Sigmoid colon (tissue), 6 donors: ENCODE measurements at regions not wholly inside any gene's neighbourhood (a gene's known extent, or its start where the extent isn't known, plus 50 kb on each side); places are given as distances from the start of the nearest gene placed in this dataset.

Experiments
- DNase-seq: peaks from one replicate; pipeline ENCODE4 v3.0.0-alpha.2; 2019
- H3K27ac ChIP-seq, 4 donors: fragments of 200-600 bp; sonication (generic); one replicate each; pipeline ENCODE4 v1.5.1; 2016 to 2019; ENCODE audit warnings: mild to moderate bottlenecking in 1 of 4
- H3K27me3 ChIP-seq, 3 donors: fragments of 200-600 bp; sonication (generic); one replicate each; pipeline ENCODE4 v1.5.1; 2019; ENCODE audit warnings: mild to moderate bottlenecking in 1 of 3
- H3K36me3 ChIP-seq, 4 donors: fragments of 200-600 bp; sonication (generic); one replicate each; pipeline ENCODE4 v1.5.1; 2016 to 2019
- H3K4me1 ChIP-seq, 4 donors: fragments of 200-600 bp; sonication (generic); one replicate each; pipeline ENCODE4 v1.5.1; 2017 to 2019
- H3K4me3 ChIP-seq, 4 donors: fragments of 200-600 bp; sonication (generic); one replicate each; pipeline ENCODE4 v1.5.1; 2017 to 2019; ENCODE audit warnings: mild to moderate bottlenecking in 2 of 4, moderate library complexity in 1 of 4
- H3K9me3 ChIP-seq, 4 donors: fragments of 200-600 bp in 3 of 4; sonication (generic) in 3 of 4; one replicate each; pipeline versions ENCODE4 v1.5.1 to v1.6.1; 2013 to 2019
- EP300 ChIP-seq, 4 donors: sonication (generic); formaldehyde crosslinking; IDR thresholded peaks; one replicate each; pipeline ENCODE4 v1.6.1; 2017; ENCODE audit warnings: antibody characterized with exemption in 4 of 4
- POLR2A ChIP-seq, 2 donors: fragments of 450-650 bp; IDR thresholded peaks; one replicate each; pipeline ENCODE4 v1.6.1; 2016; ENCODE audit warnings: antibody characterized with exemption in 2 of 2, mild to moderate bottlenecking in 2 of 2, moderate library complexity in 2 of 2
- POLR2AphosphoS5 ChIP-seq, 4 donors: sonication (generic); formaldehyde crosslinking; IDR thresholded peaks; one replicate each; pipeline ENCODE4 v1.6.1; 2017; ENCODE audit warnings: antibody characterized with exemption in 4 of 4
- WGBS, 2 donors: extraction: QIAGEN DNeasy Blood & Tissue Kit; methylation state at CpG; one replicate each; pipeline ENCODE4 v1.1.7; 2013; 5-methylcytosine and 5-hydroxymethylcytosine counted together
- intact Hi-C: fragments of 100-400 bp; cut with DNase I; formaldehyde crosslinking; loops from one replicate; pipeline ENCODE4 v1.15.1; 2023
- TF ChIP-seq, protein P1 (sequence below), 4 experiments: fragments of 450-650 bp in 3 of 4; fragments of 200-600 bp in 1 of 4; IDR thresholded peaks; one replicate each; pipeline ENCODE4 v1.5.1; 2016 to 2019; ENCODE audit warnings: antibody characterized with exemption in 4 of 4, mild to moderate bottlenecking in 3 of 4, moderate library complexity in 2 of 4
- donor health status: healthy with polysubstance abuse.
- donor health status: healthy.

DNA sequence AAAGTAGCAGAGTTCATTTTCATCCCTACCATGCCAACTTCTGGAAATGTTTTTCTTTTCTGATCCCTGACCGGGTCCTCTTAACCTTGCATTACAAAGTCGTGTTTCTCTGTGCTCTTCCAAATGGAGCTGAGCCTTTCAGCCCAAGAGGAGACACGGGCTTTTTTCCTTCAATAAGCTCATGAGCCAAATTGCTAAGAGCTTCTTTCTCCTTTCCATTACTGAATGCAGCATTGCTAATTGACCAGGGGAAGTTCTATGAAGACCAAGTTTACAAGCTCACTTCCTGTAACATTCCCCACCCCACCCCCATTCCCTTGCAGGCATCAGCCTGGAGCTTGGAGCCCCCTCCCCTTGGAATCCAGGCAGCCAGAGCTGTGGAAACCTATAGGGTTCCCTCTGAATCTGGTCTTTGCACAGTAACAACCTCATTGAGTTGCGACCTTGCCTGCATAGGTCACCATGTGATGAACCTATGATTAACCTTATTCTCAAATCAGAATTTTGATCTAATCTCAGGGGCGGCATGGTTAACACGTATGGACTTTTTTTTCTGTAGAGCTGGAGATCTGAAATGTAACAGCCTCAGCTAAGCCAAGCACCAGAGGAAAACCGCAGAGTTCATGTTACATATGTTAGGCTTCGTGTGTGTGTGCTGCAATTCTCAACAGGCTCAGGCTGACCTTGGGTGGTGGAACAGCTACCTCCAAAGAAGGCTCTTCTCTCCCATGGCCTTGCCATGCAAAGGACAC, 395.7 kb upstream of the ZNF462 start:
- WGBS, 2 donors, result 64 to 71% methylated on average over 8 of the region's 8 CpGs
- Histone ChIP-seq H3K4me1 (no peaks in the 10 kb centered on the region), H3K27ac (no peak overlapping the region), H3K4me3 (no peak overlapping the region), H3K36me3 (no peaks in the 10 kb centered on the region), H3K27me3 (no peaks in the 10 kb centered on the region), H3K9me3 (peaks cover 0 to 6% (median 1%) of the 10 kb centered on the region in 4 donors)
- DNase-seq, result no peak
- TF ChIP-seq, protein P1, sequence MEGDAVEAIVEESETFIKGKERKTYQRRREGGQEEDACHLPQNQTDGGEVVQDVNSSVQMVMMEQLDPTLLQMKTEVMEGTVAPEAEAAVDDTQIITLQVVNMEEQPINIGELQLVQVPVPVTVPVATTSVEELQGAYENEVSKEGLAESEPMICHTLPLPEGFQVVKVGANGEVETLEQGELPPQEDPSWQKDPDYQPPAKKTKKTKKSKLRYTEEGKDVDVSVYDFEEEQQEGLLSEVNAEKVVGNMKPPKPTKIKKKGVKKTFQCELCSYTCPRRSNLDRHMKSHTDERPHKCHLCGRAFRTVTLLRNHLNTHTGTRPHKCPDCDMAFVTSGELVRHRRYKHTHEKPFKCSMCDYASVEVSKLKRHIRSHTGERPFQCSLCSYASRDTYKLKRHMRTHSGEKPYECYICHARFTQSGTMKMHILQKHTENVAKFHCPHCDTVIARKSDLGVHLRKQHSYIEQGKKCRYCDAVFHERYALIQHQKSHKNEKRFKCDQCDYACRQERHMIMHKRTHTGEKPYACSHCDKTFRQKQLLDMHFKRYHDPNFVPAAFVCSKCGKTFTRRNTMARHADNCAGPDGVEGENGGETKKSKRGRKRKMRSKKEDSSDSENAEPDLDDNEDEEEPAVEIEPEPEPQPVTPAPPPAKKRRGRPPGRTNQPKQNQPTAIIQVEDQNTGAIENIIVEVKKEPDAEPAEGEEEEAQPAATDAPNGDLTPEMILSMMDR (IDR thresholded peaks at IDR 0.05), result no peak
- no peak for TF ChIP-seq EP300 (IDR thresholded peaks at IDR 0.05)
- no peak for TF ChIP-seq POLR2AphosphoS5 (IDR thresholded peaks at IDR 0.05)
- TF ChIP-seq POLR2A (IDR thresholded peaks at IDR 0.05), result no peak
- intact Hi-C loops, result no loop called here

DNA sequence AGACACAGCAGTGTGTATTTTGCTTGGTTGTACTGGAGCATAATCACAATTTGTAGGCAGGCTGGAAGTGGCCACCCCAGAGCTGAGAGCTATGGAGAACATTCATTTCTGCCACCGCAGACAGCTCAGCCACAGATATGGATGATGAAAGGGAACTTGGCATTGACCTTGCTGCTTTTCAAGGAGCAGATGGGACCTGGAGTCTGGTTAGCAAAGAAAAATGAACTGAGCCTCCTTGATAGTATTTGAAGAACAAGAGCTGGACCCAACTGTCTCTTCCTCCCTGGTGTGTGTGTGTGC, 395.2 kb upstream of the ZNF462 start:
- Histone ChIP-seq H3K36me3 (no peaks in the 10 kb centered on the region), H3K9me3 (peaks cover 0 to 6% (median 1%) of the 10 kb centered on the region in 4 donors), H3K27ac (no peak overlapping the region), H3K4me3 (no peak overlapping the region), H3K27me3 (no peaks in the 10 kb centered on the region), H3K4me1 (no peaks in the 10 kb centered on the region)
- WGBS, 2 donors, result 85 to 86% methylated on average over 1 of the region's 1 CpG
- TF ChIP-seq POLR2A (IDR thresholded peaks at IDR 0.05), result no peak
- TF ChIP-seq EP300 (IDR thresholded peaks at IDR 0.05), result no peak
- TF ChIP-seq, protein P1 (IDR thresholded peaks at IDR 0.05), result no peak
- no peak for TF ChIP-seq POLR2AphosphoS5 (IDR thresholded peaks at IDR 0.05)
- no peak for DNase-seq
- intact Hi-C loops, result no loop called here

DNA sequence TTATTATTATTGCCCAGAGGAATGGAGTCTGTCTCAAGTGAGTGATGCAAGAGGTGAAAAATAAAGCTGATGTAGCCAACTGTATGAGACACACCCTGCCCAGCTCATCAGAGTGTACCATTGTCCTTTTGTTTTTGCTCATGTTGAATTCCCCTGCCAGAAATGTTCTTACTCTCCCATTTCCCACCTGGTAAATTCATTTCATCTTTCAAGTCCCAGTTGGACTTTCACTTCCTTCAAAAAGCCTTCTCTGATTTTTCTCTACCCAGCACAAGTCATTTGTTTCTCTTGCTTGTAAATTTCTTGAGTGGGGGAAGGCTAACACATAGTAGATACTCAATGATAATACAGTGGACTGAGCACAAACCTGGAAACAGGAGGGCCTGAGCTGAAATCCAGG, 394.5 kb upstream of the ZNF462 start:
- no peaks in the 10 kb centered on the region for H3K4me1 ChIP-seq
- H3K36me3 ChIP-seq, result no peaks in the 10 kb centered on the region
- peaks cover 0 to 6% (median 1%) of the 10 kb centered on the region in 4 donors for H3K9me3 ChIP-seq
- H3K27ac ChIP-seq, result no peak overlapping the region
- H3K4me3 ChIP-seq, result no peak overlapping the region
- intact Hi-C loops, result no loop called here
- no peak for DNase-seq
- H3K27me3 ChIP-seq, result no peaks in the 10 kb centered on the region
- TF ChIP-seq POLR2AphosphoS5 (IDR thresholded peaks at IDR 0.05), result no peak
- TF ChIP-seq, protein P1 (IDR thresholded peaks at IDR 0.05), result no peak
- no peak for TF ChIP-seq POLR2A (IDR thresholded peaks at IDR 0.05)
- no peak for TF ChIP-seq EP300 (IDR thresholded peaks at IDR 0.05)

DNA sequence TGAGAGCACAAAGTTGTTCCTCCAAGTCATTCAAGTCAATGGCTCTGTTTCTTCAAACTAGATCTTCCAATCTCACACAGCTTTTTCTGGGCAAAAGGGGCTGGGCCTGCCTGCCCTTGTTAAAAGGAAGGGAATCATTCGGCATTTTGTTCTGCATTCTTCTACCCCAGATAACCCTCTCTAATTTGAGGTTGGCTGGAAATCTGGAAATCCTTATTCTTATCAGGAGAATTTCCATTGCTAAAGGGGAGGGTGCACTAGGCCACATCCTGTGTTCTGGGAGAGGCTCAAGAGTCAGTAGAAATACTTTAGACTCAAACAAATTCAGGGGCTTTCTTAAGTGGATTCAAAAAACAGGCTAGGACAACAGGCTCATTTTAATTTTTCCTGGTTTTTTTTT, 384.7 kb upstream of the ZNF462 start:
- DNase-seq, result no peak
- H3K4me3 ChIP-seq, result no peak overlapping the region
- no peaks in the 10 kb centered on the region for H3K27me3 ChIP-seq
- TF ChIP-seq POLR2AphosphoS5 (IDR thresholded peaks at IDR 0.05) (no peak), EP300 (IDR thresholded peaks at IDR 0.05) (no peak), POLR2A (IDR thresholded peaks at IDR 0.05) (no peak)
- TF ChIP-seq, protein P1 (IDR thresholded peaks at IDR 0.05), result no peak
- intact Hi-C loops, result no loop called here
- H3K27ac ChIP-seq, result no peak overlapping the region
- no peaks in the 10 kb centered on the region for H3K36me3 ChIP-seq
- 87 to 92% methylated on average over 1 of the region's 1 CpG for WGBS, 2 donors
- H3K9me3 ChIP-seq, result peaks cover 0 to 4% (median 0%) of the 10 kb centered on the region in 4 donors
- H3K4me1 ChIP-seq, result no peaks in the 10 kb centered on the region

DNA sequence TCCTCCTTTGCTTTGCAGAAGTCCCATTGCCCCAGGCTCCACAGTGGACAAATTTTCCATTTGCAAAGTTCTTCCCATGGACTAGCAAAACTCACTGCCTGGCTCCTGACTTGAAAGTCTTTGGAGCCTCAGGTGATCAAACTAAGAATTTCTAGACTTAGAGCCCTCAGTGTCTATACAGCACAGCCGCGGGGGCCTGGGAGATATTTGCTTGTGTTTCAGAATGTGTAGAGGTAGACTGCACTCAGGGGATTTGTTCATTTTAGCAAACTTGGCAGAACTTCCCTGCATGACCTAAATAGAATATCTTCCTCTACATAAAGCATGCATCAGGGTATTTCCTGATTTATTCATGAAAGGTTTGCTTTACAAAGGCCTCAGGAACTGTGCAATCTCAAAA, 384.2 kb upstream of the ZNF462 start:
- Histone ChIP-seq H3K9me3 (peaks cover 0 to 2% (median 0%) of the 10 kb centered on the region in 4 donors), H3K4me1 (no peaks in the 10 kb centered on the region), H3K4me3 (no peak overlapping the region), H3K27me3 (no peaks in the 10 kb centered on the region), H3K36me3 (no peaks in the 10 kb centered on the region), H3K27ac (no peak overlapping the region)
- intact Hi-C loops, result no loop called here
- no peak for DNase-seq
- 78 to 89% methylated on average over 2 of the region's 2 CpGs for WGBS, 2 donors
- TF ChIP-seq EP300 (IDR thresholded peaks at IDR 0.05) (no peak), POLR2A (IDR thresholded peaks at IDR 0.05) (no peak), POLR2AphosphoS5 (IDR thresholded peaks at IDR 0.05) (no peak)
- TF ChIP-seq, protein P1 (IDR thresholded peaks at IDR 0.05), result no peak
